CD4-positive, alpha-beta T cell treated with Interleukin-2 at 100 ng/mL for 4 hours (primary cell): ENCODE measurements at regions not wholly inside any gene's neighbourhood (a gene's known extent, or its start where the extent isn't known, plus 50 kb on each side); places are given as distances from the start of the nearest gene placed in this dataset.

Experiments
- DNase-seq: peaks from one replicate; pipeline ENCODE4 v3.0.0-alpha.2; 2020; ENCODE audit warnings: low spot score

- no peak for DNase-seq
Observed at GRCh38 chr10:7478727-7479457, 68.1 kb upstream of the SFMBT2 start.

GRCh38 chr10:7477538-7478334 is 66.9 kb upstream of the SFMBT2 start:
- DNase-seq = no peak

GRCh38 chr10:7475939-7476338 is 65.1 kb upstream of the SFMBT2 start:
- no peak for DNase-seq

- no peak for DNase-seq
Observed at GRCh38 chr10:7475046-7475911, 64.4 kb upstream of the SFMBT2 start.

- DNase-seq = no peak
Observed at GRCh38 chr10:7474388-7474787, 63.6 kb upstream of the SFMBT2 start.

- DNase-seq = no peak
Observed at GRCh38 chr10:7473474-7473873, 62.6 kb upstream of the SFMBT2 start.

- peak; percentile 11 for DNase-seq
Observed at GRCh38 chr10:7471720-7472367, 61.0 kb upstream of the SFMBT2 start.

- no peak for DNase-seq
Observed at GRCh38 chr10:7470371-7470770, 59.5 kb upstream of the SFMBT2 start.

GRCh38 chr10:7467031-7467667 is 56.3 kb upstream of the SFMBT2 start:
- DNase-seq = no peak

- no peak for DNase-seq
Observed at GRCh38 chr10:7464691-7465090, 53.9 kb upstream of the SFMBT2 start.
